ENCODE measurements at regions not wholly inside any gene's neighbourhood (a gene's known extent, or its start where the extent isn't known, plus 50 kb on each side); places are given as distances from the start of the nearest gene placed in this dataset.

- TF ChIP-seq CTCF (IDR thresholded peaks at IDR 0.05) (no peak), HEYL (CRISPR knock-in tag; IDR thresholded peaks at IDR 0.05) (no peak), SMC3 (IDR thresholded peaks at IDR 0.05) (no peak)
Observed at GRCh38 chr14:104427131-104427851, 152.3 kb upstream of the C14orf180 start.

Measured in A549 (cell line).